ENCODE measurements at regions not wholly inside any gene's neighbourhood (a gene's known extent, or its start where the extent isn't known, plus 50 kb on each side); places are given as distances from the start of the nearest gene placed in this dataset.

DNA sequence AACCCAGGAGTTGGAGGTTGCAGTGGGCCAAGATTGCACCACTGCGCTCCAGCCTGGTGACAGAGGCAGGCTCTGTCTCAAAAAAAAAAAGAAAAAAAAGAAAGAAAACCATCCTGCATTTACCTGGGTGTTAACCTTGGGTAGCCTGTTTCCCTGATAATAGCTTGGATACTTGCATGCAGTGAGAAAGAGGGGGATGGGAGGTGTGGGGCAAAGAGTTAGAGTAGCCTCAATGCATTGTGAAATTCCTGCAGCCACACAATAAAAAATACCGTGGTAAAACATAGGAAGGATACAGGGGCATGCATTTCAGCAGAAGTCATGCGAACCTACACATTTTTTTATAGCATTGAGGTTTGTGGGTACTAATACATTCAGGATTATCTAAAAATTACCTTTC is 76.6 kb upstream of the ZNF516 start:
- DNase-seq (ENCODE audit: low spot score), result no peak

- DNase-seq (ENCODE audit: low spot score), result no peak
These were observed 75.8 kb upstream of the ZNF516 start for GRCh38 chr18:76570856-76571255.

- no peak for DNase-seq (ENCODE audit: low spot score)
These were observed 74.8 kb upstream of the ZNF516 start for GRCh38 chr18:76569644-76570419.

DNA sequence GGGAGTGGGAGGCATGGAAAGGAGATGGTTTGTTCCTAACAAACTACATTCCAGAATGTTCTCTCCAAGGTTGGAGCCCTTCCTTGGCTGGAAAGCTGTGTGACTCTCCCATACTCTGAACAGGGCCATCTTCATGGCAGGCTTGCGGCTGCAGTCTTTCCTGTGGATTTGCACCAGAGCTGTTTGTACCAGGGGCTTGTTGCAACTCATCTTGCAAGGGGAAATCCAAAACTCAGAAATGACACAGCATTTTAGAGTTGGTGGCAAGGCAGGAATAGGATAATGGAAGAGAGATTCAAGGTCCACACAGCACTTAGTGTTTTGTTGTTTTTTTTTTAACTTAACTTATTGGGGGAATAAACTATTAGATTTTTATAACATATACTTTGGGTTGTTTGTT is 73.7 kb upstream of the ZNF516 start:
- DNase-seq (ENCODE audit: low spot score), result no peak

DNA sequence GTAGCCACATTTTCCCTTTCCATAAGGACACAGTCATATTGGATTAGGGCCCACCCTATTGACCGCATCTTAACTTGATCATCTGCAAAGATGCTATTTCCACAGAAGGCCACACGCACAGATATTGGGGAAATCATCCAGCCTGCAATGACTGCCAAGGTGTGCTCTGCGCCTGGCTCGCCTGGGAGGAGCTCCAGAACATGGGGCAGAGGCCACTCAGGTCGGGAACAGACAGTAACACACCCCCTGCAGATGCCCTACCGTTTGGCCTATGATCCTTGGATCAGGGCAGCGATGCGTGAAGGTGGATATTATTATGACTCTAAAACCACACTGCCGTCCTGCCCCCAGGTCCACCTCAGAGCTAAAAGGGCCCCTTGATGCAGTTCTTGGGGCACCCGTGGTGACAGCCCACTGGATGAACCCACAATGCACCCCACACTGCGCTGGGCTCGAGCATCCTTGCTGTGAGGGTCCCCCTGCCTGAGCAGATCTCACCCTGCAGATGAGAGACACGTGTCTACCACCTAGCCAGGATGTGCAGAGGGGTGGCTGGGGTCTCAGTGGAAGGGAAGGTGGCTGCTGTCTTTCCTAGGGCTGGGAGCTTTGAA is 72.9 kb upstream of the ZNF516 start:
- no peak for DNase-seq (ENCODE audit: low spot score)

DNA sequence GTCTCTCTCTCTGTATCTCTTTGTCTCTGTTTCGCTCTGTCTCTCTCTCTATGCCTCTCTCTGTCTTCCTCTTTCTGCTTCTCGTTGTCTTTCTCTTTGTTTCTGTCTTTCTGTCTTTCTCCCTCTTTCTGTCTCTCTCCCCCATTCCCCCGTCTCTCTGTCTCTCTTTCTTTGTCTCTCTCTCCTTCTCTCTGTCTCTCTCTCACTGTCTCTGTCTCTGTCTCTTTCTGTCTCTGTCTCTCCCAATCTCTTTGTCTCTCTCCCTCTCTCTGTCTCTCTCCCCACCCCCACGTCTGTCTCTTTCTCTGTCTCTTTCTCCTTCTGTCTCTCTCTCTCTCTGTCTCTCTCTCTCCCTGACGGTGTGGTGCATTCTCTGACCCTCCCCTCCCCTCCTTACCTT is 71.9 kb upstream of the ZNF516 start:
- no peak for DNase-seq (ENCODE audit: low spot score)

- peak; percentile 93 for DNase-seq (ENCODE audit: low spot score)
These were observed 70.5 kb upstream of the ZNF516 start for GRCh38 chr18:76565238-76566173.

- DNase-seq (ENCODE audit: low spot score), result peak; percentile 31
These were observed 69.7 kb upstream of the ZNF516 start for GRCh38 chr18:76564655-76565237.

DNA sequence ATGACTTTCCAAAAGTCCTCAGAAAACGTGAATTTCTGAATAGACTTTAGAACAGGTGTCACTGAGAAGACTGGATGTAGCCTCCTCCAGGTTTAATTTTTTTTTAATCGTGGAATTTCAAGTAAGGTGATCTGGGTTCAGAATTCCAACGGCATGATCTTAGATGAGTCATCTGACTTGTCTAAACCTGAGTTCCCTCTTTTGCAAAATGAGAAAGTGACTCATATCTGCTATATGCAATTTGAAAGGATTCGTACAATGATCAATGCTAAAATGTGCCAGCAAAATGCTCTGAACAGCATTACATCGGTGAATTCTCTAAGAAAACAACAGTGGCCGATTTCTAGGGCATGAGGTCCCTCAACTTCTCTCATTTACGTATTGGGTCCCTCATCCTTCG is 69.1 kb upstream of the ZNF516 start:
- DNase-seq (ENCODE audit: low spot score), result peak; percentile 38

DNA sequence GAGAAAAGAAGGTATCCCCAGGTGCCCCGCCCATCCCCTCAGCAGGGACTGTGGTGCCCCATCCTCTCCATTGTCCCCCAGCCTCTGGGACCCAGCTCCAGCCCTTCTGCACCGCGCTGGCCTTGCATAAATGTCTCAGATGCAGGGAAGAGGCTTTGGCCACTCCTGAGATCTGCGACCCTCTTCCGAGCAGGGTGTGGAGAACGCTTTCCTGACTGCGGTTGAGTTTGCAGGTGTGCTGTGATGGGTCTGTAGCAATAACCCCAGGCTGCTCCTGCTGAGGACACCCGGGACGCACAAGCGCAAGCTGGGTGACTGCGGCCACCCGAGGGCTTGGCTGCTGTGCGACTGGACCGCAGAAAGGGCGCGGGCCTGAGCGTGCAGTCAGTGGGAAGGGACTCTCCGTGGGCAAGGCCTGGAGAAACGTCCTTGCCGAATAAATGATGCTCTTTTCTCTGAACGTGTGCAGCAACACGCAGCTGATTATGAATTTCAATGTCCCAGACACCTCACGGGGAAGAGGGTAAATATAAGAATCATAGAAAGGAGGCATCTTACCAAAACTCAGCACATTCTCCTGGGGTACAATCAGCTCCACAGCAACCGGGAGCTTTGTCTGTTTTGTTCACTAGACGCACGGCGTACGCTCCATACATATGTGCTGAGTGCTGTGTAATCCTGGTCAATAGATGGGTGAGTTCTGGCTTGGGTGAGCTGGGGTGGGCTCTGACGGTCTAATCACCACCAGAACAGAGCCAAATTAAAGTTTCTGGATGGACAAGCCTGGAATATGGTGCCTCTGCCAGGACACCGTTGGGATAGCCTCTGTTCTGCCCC is 67.5 kb upstream of the ZNF516 start:
- no peak for DNase-seq (ENCODE audit: low spot score)

GRCh38 chr18:76558881-76559667 is 64.0 kb upstream of the ZNF516 start:
- DNase-seq (ENCODE audit: low spot score), result no peak

- no peak for DNase-seq (ENCODE audit: low spot score)
These were observed 62.1 kb upstream of the ZNF516 start for GRCh38 chr18:76557026-76557575.

- no peak for DNase-seq (ENCODE audit: low spot score)
These were observed 59.6 kb upstream of the ZNF516 start for GRCh38 chr18:76554547-76555222.

- no peak for DNase-seq (ENCODE audit: low spot score)
These were observed 58.9 kb upstream of the ZNF516 start for GRCh38 chr18:76553715-76554546.

GRCh38 chr18:76548541-76548940 is 53.5 kb upstream of the ZNF516 start:
- no peak for DNase-seq (ENCODE audit: low spot score)

- no peak for DNase-seq (ENCODE audit: low spot score)
These were observed 52.3 kb upstream of the ZNF516 start for GRCh38 chr18:76547296-76547695.

DNA sequence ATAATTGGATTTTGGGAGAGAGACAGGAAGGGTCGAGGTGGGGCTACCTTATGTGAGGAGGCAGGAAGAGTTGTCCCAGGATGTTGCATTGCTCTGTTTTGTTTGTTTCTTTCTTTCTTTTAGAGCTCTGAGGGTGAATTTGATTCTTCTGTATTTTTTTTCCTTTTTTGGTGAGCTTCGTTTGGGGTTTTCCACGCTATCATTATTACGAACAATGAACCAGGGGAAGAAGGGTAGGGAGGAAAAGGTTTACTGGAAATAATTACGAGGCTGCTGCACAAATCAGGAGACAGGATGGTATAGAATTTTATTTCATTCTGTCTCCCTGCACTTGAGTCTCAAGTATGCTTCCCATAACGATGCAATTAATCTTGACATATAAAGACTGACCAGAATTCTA is 51.4 kb upstream of the ZNF516 start:
- no peak for DNase-seq (ENCODE audit: low spot score)

DNA sequence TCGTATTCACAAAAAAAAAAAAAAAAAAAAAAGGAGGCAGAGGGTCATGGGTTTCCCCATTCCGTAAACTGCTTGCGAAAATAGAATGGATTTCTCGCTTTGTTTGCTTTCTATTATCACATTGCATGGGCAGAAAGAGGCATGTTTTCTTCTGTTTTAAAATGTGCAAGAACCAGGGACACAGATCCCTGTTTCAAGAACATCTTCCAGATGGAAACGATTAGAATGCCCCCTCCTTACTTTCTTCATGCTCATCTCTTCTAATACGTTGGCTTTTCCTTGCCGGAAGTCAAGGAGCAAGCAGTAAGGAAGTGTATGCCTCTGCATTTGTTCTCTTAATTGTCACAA is 51.0 kb upstream of the ZNF516 start:
- DNase-seq (ENCODE audit: low spot score), result peak; percentile 19

Measured in GM03348 (cell line).